GM23338 (cell line): ENCODE measurements at regions not wholly inside any gene's neighbourhood (a gene's known extent, or its start where the extent isn't known, plus 50 kb on each side); places are given as distances from the start of the nearest gene placed in this dataset.

ENCODE experiments used
- POLR2AphosphoS5 ChIP-seq: IDR thresholded peaks from 2 replicates; pipeline ENCODE4 v1.6.1; 2016; ENCODE audit warnings: antibody characterized with exemption, low read depth
- TF ChIP-seq, protein P1 (sequence below), 2 experiments: fragments of 200-600 bp in 1 of 2; sonication (generic) in 1 of 2; conservative IDR thresholded peaks; 2 replicates each; pipeline versions ENCODE4 v1.5.1 to v1.6.1; 2016 to 2017; ENCODE audit warnings: antibody characterized with exemption in 2 of 2, low read depth in 2 of 2, mild to moderate bottlenecking in 2 of 2, moderate library complexity in 1 of 2

DNA sequence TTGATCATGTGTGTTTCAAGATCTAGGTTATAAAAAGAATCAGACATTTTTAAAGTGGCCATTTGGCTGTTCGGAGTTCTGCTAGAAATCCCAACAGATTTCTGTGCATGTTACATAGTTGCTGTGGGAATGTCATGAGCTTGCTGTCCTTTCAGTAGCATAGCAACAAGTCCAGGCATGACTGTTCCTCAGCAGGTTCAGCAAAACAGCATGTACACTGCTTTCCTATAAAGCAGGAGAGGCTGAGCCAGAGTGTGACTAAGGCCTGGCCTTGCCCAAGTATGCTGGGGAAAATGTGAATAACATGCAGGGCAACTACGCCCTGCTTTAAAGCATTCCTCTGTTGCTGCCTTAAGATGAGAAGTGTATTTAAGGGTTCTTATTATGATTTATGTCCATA is 217.1 kb upstream of the SMIM31 start:
- TF ChIP-seq, protein P1, sequence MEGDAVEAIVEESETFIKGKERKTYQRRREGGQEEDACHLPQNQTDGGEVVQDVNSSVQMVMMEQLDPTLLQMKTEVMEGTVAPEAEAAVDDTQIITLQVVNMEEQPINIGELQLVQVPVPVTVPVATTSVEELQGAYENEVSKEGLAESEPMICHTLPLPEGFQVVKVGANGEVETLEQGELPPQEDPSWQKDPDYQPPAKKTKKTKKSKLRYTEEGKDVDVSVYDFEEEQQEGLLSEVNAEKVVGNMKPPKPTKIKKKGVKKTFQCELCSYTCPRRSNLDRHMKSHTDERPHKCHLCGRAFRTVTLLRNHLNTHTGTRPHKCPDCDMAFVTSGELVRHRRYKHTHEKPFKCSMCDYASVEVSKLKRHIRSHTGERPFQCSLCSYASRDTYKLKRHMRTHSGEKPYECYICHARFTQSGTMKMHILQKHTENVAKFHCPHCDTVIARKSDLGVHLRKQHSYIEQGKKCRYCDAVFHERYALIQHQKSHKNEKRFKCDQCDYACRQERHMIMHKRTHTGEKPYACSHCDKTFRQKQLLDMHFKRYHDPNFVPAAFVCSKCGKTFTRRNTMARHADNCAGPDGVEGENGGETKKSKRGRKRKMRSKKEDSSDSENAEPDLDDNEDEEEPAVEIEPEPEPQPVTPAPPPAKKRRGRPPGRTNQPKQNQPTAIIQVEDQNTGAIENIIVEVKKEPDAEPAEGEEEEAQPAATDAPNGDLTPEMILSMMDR (conservative IDR thresholded peaks at IDR 0.05; ENCODE audit: low read depth in 2 of 2), result no peak
- no peak for TF ChIP-seq POLR2AphosphoS5
